ENCODE measurements at regions not wholly inside any gene's neighbourhood (a gene's known extent, or its start where the extent isn't known, plus 50 kb on each side); places are given as distances from the start of the nearest gene placed in this dataset.

GRCh38 chr5:74075501-74076484, 449.8 kb downstream of the ARHGEF28 start:
- DNase-seq, result no peak

DNA sequence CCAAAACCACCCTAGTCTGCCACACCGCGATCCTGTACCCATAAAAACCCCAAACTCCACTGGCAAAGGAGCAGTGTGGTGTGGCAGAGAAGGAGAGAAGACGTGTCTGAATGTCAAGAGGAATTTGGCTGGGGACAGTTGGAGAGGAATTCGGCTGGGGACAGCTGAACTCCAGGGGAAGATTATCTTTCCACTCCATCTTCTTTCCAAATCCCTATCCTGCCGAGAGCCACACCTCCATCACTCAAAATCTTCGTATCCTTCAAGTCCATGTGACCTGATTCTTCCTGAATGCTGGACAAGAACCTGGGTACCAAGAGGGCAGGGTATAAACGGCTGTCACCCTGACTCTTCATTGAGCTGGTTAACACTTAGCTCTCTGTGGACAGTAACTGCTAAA, 448.1 kb downstream of the ARHGEF28 start:
- DNase-seq, result no peak

- no peak for DNase-seq
Measured at GRCh38 chr5:74073257-74073656, 447.3 kb downstream of the ARHGEF28 start.

DNA sequence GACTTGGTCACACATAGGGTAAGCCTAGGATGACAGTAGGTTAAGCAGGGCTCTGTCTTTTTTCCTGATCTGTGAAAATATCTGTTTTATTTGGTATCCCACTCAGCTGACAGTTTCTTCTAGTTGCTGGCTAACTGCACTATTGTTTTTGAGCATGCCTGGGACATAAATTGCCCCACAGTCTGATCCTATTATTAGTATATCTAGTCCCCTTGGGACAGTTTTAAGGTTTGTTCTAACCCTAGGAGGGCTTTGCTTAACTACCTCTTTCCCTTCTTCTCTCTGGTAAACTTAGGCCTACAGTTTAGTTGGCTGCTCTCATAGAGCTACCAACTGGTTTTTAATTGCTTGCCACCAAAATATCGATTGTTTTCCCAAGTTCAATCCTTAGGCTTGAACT, 446.6 kb downstream of the ARHGEF28 start:
- DNase-seq, result no peak

- DNase-seq, result no peak
Measured at GRCh38 chr5:74070766-74071165, 444.8 kb downstream of the ARHGEF28 start.

GRCh38 chr5:74069741-74070140, 443.7 kb downstream of the ARHGEF28 start:
- DNase-seq, result no peak

GRCh38 chr5:74067748-74068541, 441.9 kb downstream of the ARHGEF28 start:
- DNase-seq, result no peak

GRCh38 chr5:74064911-74065310, 438.9 kb downstream of the ARHGEF28 start:
- no peak for DNase-seq

GRCh38 chr5:74064225-74064624, 438.2 kb downstream of the ARHGEF28 start:
- no peak for DNase-seq

- DNase-seq, result no peak
Measured at GRCh38 chr5:74063821-74064220, 437.8 kb downstream of the ARHGEF28 start.

DNA sequence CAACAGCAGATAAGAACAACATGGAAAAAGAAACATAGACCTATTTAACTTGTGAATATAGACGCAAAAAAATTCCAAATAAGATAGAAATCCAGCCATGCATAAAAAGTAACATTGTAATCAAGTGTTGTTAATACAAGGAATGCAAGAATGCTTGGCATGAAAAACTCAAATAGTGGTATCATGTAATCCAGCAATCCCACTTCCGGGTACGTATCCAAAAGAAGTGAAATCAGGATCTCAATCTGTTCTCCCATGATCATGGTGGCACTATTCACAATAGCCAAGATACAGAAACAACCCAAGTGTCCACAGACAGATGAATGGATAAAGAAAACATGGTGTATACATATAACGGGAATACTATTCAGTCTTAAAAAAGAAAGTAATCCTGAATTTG, 437.4 kb downstream of the ARHGEF28 start:
- DNase-seq, result no peak

GRCh38 chr5:74061292-74061691, 435.3 kb downstream of the ARHGEF28 start:
- no peak for DNase-seq

DNA sequence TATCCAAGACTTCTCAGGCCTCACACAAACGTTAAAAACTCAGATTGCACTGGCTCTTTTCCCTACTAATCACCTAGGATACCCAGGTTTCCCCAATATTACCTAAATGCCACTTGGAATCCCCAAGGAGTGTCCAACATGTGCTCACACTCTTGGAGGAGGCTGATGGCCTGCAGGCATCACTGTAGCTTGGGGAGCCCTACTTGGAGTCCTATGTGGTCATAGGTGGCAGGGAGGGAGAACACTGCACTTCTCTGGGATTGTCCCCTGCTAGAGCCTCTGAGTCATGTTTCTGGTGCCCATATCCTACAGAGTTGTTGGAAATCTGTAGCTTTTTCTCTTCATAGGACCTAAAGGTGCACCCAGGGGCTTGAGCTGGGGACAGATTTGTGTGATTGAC, 433.7 kb downstream of the ARHGEF28 start:
- DNase-seq, result no peak

DNA sequence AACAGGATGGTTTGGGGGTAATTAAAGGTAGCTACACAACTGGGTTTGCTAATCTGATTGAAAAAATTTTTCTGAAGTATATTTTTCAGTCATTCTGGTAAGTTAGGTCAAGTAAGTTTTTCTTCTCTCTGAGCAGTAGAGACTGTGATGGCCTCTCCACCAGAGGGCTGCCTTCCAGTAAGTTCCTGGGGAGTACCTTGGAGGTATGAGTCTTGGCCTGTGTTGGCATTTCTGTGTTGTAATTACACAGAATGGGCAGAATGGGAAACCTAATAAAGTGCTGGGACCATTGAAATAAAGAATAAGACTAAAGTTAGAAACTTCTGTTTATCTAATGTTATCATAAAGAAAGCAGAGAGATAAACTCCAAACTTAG, 430.8 kb downstream of the ARHGEF28 start:
- DNase-seq, result no peak

DNA sequence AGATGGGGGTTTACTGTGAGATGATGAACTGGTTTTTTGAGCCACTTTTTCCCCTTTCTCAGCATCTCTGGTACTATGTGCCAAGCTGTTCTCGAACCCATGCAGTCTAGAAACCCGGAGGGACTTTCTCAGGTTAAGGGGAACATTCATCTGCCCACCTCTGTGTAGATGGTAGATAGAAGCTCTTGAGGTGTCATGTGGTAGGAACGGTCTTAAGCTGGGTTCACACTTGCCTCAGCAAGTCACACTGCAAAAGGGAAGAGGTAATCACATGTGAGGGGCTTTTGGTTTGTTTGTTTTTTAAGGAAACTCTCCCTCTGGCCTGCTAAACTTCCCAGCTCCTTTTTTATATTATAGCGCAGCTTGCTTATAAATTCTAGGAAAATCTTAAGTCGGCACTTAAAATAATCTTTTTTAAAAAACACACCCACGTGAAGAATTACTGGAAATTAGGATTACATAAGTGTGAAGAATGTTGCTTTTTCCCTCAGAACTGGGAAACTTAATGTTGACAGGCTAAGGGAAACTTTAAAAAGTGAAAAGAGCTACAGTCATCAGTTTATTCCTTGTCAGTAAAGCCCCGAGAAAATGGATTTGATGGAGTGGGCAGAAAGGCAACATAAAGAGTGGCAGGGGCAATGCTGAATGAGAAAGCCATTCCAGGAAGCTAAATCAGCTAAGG, 430.3 kb downstream of the ARHGEF28 start:
- no peak for DNase-seq

DNA sequence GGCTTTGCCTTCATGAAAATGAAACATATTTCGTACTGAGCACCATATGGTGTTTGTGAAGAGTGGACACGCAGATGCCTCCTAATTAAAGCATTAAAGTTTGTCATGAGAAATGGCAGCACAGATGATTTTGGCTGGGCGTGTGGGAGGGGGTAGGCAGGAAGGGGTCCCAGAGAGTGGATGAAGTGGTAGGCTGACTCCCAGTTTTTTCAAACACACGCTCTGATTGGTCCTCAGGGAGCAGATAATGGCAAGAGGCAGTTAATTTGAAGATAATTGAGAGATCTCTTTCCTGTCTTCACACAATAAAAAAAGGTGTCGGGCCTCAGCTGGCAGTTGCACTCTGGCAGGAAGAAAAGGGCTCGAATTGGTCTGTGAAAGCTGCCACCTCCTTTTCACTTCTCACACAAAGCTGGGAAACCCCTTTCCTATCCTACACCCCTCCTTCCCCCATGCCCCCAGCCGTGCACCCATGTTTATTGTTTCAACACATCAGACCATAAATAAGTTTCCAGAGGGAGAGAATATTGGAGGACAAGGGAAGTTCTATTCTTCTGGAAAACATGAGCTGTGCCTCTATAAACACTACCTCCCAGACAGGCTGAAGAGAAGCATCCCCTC, 429.6 kb downstream of the ARHGEF28 start:
- DNase-seq, result no peak

DNA sequence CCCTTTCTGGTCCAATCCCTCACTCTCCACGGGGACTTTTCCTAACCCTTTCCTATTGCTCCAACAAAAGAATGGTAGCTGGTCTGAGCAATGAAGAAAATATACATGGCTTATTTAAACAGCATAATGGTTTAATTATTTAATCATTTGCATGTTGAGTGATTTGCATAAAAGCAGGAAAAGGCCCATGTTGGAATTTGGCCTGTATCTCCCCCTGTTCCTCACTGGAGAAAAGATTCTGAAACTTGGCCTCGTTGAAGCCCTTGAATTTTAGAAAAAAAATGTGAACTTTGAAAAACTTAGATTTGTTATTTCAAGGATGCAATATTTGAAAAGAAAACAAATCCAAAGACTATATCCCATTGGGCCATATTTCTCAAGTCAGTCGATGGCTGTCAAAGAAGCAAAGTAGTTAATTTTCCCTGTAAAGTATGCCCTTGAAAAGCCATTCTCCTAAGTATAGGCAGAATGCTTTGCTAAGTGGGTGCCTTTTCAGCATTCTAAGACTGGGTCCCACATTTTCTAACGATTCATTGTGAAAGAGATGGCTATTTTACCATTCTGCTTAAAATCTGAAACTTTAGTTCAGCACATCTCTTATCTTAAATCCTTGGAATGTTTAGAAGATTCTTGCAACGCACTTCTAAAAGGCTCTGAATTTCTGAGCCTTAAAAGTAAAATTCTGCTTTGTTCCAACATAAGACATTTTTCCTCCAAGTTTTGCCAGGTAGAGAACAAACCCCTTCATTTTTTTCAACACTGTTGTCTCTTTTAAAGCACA, 428.8 kb downstream of the ARHGEF28 start:
- DNase-seq, result no peak

DNA sequence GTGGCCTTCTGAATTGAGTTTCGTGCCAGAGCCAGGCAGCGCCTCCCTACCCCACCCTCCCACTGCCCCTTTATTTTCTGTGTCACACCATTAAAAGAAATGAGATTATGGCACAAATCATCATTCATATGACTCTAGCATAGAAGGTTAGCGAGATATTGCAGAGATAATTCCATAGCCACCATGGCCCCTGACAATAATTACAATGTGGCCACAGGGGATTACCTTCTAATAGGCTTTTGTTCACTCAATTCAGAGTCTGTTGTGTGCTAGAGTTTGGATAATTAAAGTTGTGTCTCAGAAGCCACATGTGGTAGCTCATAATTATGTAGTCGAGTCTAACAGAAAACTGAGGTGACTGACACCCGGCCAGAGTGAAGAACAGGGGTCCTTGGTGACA, 428.1 kb downstream of the ARHGEF28 start:
- no peak for DNase-seq

- no peak for DNase-seq
Measured at GRCh38 chr5:74052441-74053221, 426.6 kb downstream of the ARHGEF28 start.

DNA sequence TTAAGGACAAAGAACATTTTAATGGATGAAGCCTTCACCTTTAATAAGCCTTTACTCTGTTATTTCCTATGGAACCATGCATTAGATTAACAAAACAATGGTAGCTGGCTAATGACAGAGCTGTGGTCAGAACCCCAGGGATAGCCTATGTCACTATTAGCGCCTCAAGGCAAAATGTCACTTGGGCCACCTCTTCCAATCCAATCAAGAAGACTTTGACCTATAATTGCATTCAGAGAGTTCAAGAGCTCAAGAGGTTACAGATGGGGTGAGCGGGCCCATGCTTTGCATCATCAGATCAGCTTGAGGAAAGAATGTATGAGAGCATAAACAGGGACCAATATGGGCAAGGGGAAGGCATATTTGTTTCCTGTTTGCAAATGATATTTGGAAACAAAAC, 425.1 kb downstream of the ARHGEF28 start:
- no peak for DNase-seq

- DNase-seq, result no peak
Measured at GRCh38 chr5:74044936-74045335, 418.9 kb downstream of the ARHGEF28 start.
